ENCODE measurements at regions not wholly inside any gene's neighbourhood (a gene's known extent, or its start where the extent isn't known, plus 50 kb on each side); places are given as distances from the start of the nearest gene placed in this dataset.

DNA sequence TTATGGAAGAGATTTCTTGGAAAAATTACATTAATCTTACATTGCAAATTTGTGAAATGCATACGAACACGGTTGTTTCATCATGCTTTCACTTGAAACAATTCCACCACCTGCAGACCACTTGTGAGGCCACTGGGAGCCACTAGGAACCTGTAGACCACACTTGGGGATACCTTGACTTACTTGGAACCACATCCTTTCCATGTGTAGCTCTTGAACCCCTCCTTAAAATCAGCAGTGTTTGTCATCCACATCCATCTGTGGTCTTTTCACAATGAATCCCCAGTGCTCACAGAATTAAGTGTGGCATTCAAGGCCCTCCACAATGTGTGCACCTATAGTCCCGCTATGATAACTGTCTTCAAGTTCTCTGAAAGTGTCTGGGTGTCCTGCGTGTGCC lies 350.9 kb downstream of the MYCN start:
- ATAC-seq (ENCODE audit: insufficient read depth, low FRiP score), result no peak
- Histone ChIP-seq H3K9ac (ENCODE audit: insufficient read depth in 1 of 2, low read length in 2 of 2) (no peak overlapping the region), H3K9me3 (ENCODE audit: control insufficient read depth in 4 of 4, insufficient read depth in 3 of 4, low read length in 3 of 4) (peaks cover 0 to 4% (median 0%) of the 10 kb centered on the region in 4 donors), H3K4me1 (ENCODE audit: control insufficient read depth in 5 of 5, insufficient read depth in 5 of 5, low read length in 5 of 5) (no peaks in the 10 kb centered on the region), H3K27me3 (ENCODE audit: control insufficient read depth in 3 of 3, insufficient read depth in 3 of 3, low read length in 2 of 3) (peaks cover 0 to 3% (median 0%) of the 10 kb centered on the region in 3 donors), H3K4me3 (no peak overlapping the region), H3K27ac (ENCODE audit: low read depth in 1 of 2, low read length in 1 of 2) (no peak overlapping the region), H3K36me3 (ENCODE audit: control insufficient read depth in 4 of 4, insufficient read depth in 4 of 4, low read length in 4 of 4) (no peaks in the 10 kb centered on the region)
- TF ChIP-seq, protein P1, sequence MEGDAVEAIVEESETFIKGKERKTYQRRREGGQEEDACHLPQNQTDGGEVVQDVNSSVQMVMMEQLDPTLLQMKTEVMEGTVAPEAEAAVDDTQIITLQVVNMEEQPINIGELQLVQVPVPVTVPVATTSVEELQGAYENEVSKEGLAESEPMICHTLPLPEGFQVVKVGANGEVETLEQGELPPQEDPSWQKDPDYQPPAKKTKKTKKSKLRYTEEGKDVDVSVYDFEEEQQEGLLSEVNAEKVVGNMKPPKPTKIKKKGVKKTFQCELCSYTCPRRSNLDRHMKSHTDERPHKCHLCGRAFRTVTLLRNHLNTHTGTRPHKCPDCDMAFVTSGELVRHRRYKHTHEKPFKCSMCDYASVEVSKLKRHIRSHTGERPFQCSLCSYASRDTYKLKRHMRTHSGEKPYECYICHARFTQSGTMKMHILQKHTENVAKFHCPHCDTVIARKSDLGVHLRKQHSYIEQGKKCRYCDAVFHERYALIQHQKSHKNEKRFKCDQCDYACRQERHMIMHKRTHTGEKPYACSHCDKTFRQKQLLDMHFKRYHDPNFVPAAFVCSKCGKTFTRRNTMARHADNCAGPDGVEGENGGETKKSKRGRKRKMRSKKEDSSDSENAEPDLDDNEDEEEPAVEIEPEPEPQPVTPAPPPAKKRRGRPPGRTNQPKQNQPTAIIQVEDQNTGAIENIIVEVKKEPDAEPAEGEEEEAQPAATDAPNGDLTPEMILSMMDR (IDR thresholded peaks at IDR 0.05; ENCODE audit: control extremely low read depth, extremely low read depth), result no peak
- 80 to 91% methylated on average over 4 of the region's 4 CpGs for WGBS, 2 donors
- no peak for DNase-seq

DNA sequence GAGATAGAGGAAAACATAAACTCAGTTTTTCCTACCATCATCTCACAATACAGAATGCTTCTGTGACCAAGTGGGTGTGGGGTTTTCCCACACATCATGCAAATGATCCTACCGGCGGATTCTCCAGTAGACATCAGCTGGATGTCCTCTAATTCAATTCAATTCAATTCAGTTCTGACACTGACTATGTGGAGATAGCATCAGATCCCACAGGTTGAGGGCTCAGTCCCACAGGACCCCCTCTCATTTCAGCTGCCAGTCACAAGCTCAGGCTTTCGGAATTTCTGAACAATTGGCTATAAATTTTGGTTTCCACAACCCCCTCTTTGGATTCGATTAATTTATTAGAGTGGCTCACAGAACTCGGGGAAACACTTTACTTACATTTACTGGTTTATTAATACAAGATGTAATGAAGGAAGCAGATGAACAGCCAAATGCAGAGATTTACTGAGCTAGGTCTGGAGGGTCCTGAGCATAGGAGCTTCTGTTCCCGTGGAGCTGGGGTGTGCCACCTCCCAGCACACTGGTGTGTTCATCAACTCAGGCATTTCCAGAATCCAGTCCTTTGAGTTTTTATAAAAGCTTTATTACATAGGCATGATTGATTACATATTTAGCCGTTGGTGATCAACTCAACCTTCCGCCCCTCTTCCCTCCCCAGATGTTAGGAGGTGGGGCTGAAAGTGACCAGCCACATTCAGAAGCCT lies 350.1 kb downstream of the MYCN start:
- H3K9ac ChIP-seq (ENCODE audit: insufficient read depth in 1 of 2, low read length in 2 of 2), result no peak overlapping the region
- H3K36me3 ChIP-seq (ENCODE audit: control insufficient read depth in 4 of 4, insufficient read depth in 4 of 4, low read length in 4 of 4), result no peaks in the 10 kb centered on the region
- H3K27me3 ChIP-seq (ENCODE audit: control insufficient read depth in 3 of 3, insufficient read depth in 3 of 3, low read length in 2 of 3), result peaks cover 0 to 3% (median 0%) of the 10 kb centered on the region in 3 donors
- ATAC-seq (ENCODE audit: insufficient read depth, low FRiP score), result no peak
- 76 to 85% methylated on average over 8 of the region's 8 CpGs for WGBS, 2 donors
- H3K4me1 ChIP-seq (ENCODE audit: control insufficient read depth in 5 of 5, insufficient read depth in 5 of 5, low read length in 5 of 5), result no peaks in the 10 kb centered on the region
- H3K4me3 ChIP-seq, result no peak overlapping the region
- no peak for DNase-seq
- H3K9me3 ChIP-seq (ENCODE audit: control insufficient read depth in 4 of 4, insufficient read depth in 3 of 4, low read length in 3 of 4), result peaks cover 0 to 4% (median 0%) of the 10 kb centered on the region in 4 donors
- TF ChIP-seq, protein P1 (IDR thresholded peaks at IDR 0.05; ENCODE audit: control extremely low read depth, extremely low read depth), result no peak
- H3K27ac ChIP-seq (ENCODE audit: low read depth in 1 of 2, low read length in 1 of 2), result no peak overlapping the region

DNA sequence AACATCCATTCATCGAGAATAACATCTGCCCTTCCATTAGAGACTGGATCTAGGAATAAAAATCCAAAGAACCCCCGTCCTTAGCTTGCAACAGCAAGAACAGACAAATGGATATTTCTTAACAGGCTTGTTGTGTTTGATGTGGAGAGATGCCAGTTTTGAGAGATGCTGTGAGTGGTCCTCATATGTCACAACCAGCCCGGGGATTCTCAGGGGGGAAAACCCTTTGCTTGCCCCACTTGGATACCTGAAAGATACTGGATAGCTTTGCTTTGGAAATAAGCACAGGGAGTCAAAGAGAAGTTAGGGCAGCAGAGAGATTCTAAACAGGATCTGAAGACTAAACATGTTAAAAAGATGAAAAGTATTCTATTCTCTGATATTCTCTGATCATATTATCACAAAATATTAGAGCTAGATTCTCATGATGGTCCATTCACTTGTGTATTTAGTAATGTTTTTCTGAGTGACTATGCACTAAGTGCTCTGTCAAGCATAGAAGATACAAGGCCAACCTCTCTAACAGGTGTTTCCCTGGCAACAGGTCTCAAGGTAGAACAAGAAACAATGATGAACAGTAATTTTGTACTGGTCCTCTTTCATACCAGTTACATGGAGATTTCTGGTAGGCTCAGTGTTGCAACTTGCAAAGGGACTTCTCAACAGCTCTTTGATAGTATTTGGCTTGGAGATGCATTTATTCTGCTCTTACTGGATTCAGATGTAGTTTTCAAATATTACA lies 348.2 kb downstream of the MYCN start:
- DNase-seq, result no peak
- H3K36me3 ChIP-seq (ENCODE audit: control insufficient read depth in 4 of 4, insufficient read depth in 4 of 4, low read length in 4 of 4), result no peaks in the 10 kb centered on the region
- peaks cover 0 to 4% (median 0%) of the 10 kb centered on the region in 4 donors for H3K9me3 ChIP-seq (ENCODE audit: control insufficient read depth in 4 of 4, insufficient read depth in 3 of 4, low read length in 3 of 4)
- H3K27ac ChIP-seq (ENCODE audit: low read depth in 1 of 2, low read length in 1 of 2), result no peak overlapping the region
- TF ChIP-seq, protein P1 (IDR thresholded peaks at IDR 0.05; ENCODE audit: control extremely low read depth, extremely low read depth), result no peak
- no peaks in the 10 kb centered on the region for H3K4me1 ChIP-seq (ENCODE audit: control insufficient read depth in 5 of 5, insufficient read depth in 5 of 5, low read length in 5 of 5)
- no peak overlapping the region for H3K4me3 ChIP-seq
- no peak overlapping the region for H3K9ac ChIP-seq (ENCODE audit: insufficient read depth in 1 of 2, low read length in 2 of 2)
- H3K27me3 ChIP-seq (ENCODE audit: control insufficient read depth in 3 of 3, insufficient read depth in 3 of 3, low read length in 2 of 3), result peaks cover 0 to 3% (median 0%) of the 10 kb centered on the region in 3 donors
- ATAC-seq (ENCODE audit: insufficient read depth, low FRiP score), result no peak
- 82 to 84% methylated on average over 3 of the region's 3 CpGs for WGBS, 2 donors
